AG10803 (cell line): ENCODE measurements at regions not wholly inside any gene's neighbourhood (a gene's known extent, or its start where the extent isn't known, plus 50 kb on each side); places are given as distances from the start of the nearest gene placed in this dataset.

Experiments used
- DNase-seq: peaks from one replicate; pipeline ENCODE4 v3.0.0; 2010; ENCODE audit warnings: low read depth
- H3K4me3 ChIP-seq: 2 replicates; pipeline ENCODE4 v1.5.1; 2011; ENCODE audit warnings: mild to moderate bottlenecking, low read length, control low read depth
- TF ChIP-seq, protein P1 (sequence below): conservative IDR thresholded peaks from 2 replicates; pipeline ENCODE4 v1.5.1; 2011; ENCODE audit warnings: mild to moderate bottlenecking, low read length, control low read depth, inconsistent platforms

DNA sequence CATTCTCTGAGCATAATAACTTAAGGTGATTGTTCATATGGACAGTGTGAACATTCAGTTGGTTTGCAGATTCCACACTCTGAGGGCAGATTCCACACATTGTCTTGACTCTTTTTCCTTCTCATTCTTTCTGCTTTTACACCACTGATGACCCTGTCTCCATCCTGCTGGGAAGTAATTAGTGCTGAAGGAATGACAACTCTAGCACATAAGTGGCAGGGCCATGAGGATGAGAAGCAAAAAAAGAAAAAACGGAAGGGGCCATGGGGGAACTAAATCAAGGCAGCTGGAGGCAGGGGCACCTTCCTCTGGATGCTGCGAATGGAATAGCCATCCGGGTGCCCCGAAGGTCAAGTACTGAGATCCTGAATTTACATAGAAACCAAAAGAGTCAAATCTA, 944.0 kb downstream of the KCNJ2 start:
- DNase-seq = no peak
- TF ChIP-seq, protein P1, sequence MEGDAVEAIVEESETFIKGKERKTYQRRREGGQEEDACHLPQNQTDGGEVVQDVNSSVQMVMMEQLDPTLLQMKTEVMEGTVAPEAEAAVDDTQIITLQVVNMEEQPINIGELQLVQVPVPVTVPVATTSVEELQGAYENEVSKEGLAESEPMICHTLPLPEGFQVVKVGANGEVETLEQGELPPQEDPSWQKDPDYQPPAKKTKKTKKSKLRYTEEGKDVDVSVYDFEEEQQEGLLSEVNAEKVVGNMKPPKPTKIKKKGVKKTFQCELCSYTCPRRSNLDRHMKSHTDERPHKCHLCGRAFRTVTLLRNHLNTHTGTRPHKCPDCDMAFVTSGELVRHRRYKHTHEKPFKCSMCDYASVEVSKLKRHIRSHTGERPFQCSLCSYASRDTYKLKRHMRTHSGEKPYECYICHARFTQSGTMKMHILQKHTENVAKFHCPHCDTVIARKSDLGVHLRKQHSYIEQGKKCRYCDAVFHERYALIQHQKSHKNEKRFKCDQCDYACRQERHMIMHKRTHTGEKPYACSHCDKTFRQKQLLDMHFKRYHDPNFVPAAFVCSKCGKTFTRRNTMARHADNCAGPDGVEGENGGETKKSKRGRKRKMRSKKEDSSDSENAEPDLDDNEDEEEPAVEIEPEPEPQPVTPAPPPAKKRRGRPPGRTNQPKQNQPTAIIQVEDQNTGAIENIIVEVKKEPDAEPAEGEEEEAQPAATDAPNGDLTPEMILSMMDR = no peak
- H3K4me3 ChIP-seq = no peak overlapping the region

DNA sequence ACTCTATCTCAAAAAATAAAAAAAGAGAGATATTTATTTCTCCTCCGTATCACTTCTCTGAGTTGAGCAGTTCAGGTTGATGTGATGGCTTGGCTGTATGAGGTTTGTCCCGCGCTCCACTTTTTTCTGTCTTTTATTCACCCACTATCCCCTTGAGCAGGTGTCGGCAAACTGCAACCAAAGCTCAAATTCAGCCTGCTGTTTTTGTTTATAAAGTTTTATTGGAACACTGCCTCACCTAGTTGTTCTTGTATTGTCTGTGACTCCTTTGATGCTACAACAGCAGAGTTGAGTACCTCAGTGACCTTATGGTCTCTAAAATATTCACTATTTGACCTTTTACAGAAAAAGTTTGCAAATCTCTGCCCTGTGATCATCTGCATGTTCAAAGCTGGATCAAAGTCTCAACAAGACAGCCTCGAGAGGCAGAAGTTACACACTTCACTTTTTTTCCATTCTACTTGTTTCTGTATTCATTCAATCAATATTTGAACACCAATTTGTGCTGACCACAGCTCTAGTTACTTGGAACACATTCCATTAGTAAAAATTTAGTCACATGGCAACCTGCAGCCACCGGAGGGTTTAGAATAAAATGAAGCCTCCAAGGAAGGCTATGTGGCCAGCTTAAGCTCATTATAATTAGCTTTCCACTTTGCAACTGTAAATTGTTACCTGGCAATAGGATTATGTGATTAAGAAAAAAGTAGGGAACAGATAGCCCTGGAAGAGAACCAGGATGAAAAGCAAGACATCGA, 945.8 kb downstream of the KCNJ2 start:
- DNase-seq = no peak
- TF ChIP-seq, protein P1 = no peak
- no peak overlapping the region for H3K4me3 ChIP-seq

DNA sequence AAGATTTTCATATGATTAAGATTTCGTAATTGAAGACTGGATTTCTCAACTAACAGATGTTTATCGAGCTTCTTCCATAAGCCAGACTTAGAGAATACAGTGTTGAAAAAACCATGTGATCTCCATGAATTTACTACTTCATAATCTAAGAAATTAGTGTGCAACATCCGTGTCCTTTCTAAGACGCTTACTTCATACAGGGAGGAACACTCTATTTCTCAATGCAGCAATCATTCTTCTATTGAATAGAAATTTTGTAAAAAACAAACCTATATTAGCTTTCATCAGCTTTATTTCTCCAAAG, 946.3 kb downstream of the KCNJ2 start:
- H3K4me3 ChIP-seq = no peak overlapping the region
- TF ChIP-seq, protein P1 = no peak
- peak; percentile 79 for DNase-seq

DNA sequence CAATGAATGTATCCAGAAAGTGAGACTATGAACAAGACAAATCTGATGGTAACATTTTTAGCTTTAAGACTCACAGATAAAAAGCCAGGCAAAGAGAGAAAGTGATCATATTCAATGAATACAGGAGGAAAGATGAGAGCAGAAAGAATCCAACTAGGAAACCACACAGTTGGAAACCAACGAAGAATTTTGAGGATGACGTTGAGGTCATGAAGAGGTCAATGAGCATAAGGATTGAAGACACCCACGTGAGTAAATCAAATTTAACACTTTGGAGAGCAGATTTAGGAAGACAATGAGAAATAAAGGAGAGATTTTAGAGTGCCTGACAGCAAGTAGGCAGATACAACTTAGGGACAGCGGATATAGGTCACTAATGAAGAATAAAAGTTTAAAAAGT, 948.1 kb downstream of the KCNJ2 start:
- TF ChIP-seq, protein P1 = no peak
- peak; percentile 29 for DNase-seq
- H3K4me3 ChIP-seq = no peak overlapping the region

DNA sequence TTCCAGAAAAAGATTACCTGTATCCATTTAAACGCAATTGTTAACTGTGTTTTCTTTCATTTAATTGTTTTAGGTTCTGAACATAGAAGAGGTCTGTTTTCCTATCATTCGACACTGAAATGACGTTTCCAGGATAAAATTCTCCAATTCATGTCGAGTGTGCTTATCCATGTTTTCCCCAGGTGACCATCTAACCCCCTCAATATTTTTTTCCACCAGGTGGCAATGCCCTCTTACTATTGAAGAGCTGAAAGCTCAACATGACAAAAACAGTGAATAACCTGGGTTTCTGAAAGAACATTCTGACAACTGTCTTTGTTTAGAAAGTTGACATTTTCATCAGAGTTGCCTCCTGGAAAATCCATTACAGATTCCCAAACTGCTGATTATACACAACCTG, 948.7 kb downstream of the KCNJ2 start:
- TF ChIP-seq, protein P1 = peak; percentile 27
- no peak overlapping the region for H3K4me3 ChIP-seq
- no peak for DNase-seq

DNA sequence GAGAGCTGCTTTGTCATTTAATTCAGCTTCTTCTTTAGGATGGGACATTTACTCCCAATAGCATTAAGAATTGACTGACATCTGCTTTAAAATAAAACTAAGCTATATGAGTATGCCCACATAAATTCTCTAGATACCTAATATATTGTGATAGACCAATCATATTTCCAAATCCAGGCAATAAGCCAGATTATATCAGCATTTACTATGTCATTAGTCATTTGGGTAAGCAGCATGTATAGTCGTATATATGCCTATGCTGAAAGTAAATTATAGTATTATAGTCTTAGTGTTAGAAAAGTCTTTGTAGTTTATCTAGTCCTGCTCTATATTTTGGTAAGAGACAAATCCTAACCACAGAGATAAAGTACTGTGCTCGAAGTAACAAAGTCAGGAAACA, 958.1 kb downstream of the KCNJ2 start:
- DNase-seq = no peak
- TF ChIP-seq, protein P1 = no peak
- H3K4me3 ChIP-seq = no peak overlapping the region

DNA sequence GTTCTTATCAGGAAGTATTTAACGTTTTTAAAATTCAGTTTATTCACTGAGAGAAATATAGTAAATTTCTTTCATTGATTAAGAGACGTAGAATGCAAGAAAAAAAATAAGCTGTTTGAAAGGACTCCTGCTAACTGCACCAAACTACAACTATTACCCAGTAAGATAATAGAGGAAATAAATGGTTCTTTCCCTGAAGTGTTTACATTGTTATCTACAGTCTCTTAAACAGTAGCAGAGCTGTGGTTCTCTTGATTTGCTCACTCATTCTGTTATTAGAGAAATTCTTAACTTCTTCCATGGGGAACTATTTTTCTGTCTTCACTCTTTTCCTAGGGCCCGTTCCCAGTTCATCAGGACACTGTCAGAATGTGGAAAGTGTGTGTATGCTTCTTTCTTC, 973.0 kb downstream of the KCNJ2 start:
- no peak for DNase-seq
- no peak overlapping the region for H3K4me3 ChIP-seq
- TF ChIP-seq, protein P1 = no peak
